ENCODE measurements at regions not wholly inside any gene's neighbourhood (a gene's known extent, or its start where the extent isn't known, plus 50 kb on each side); places are given as distances from the start of the nearest gene placed in this dataset.

- Histone ChIP-seq H4K20me1 (ENCODE audit: control insufficient read depth, insufficient read depth, insufficient read length) (no peaks in the 10 kb centered on the region), H3K79me1 (ENCODE audit: insufficient read depth, low read depth, low read length, poor library complexity, severe bottlenecking) (no peaks in the 10 kb centered on the region), H2BK120ac (ENCODE audit: low read depth, low read length, poor library complexity, severe bottlenecking) (no peak overlapping the region), H3K56ac (ENCODE audit: insufficient read length, low read depth, low read length) (no peak overlapping the region), H3T11ph (ENCODE audit: low read length) (no peak overlapping the region), H2BK12ac (ENCODE audit: insufficient read length, low read depth, low read length) (no peak overlapping the region), H4K8ac (replicated peaks; ENCODE audit: insufficient read length, low read depth, low read length) (no peak overlapping the region), H3K4me1 (ENCODE audit: insufficient read depth, low read length) (no peaks in the 10 kb centered on the region; the same call in 1 of the 2 replicates), H3K9me3 (ENCODE audit: control insufficient read depth, low read depth, low read length) (no peaks in the 10 kb centered on the region), H3K23me2 (ENCODE audit: insufficient read length, low read depth, low read length, poor library complexity, severe bottlenecking) (no peaks in the 10 kb centered on the region), H3K79me2 (ENCODE audit: insufficient read depth, low read length) (peaks cover 2% of the 10 kb centered on the region; the same call in 1 of the 2 replicates), H3K4ac (ENCODE audit: low read depth, low read length) (no peak overlapping the region), H3K9ac (ENCODE audit: extremely low read depth, insufficient read length, low read length) (no peak overlapping the region), H4K91ac (ENCODE audit: insufficient read length, low read depth, low read length) (no peak overlapping the region), H2AFZ (ENCODE audit: low read length) (no peak overlapping the region), H3K18ac (ENCODE audit: insufficient read length, low read depth, low read length) (no peak overlapping the region), H3K27me3 (ENCODE audit: insufficient read depth, low read length) (no peaks in the 10 kb centered on the region), H3K27ac (ENCODE audit: insufficient read length, low read depth, low read length) (no peak overlapping the region), H2BK15ac (ENCODE audit: low read depth, low read length) (no peak overlapping the region), H3K23ac (ENCODE audit: insufficient read length, low read depth, low read length) (no peak overlapping the region), H4K5ac (ENCODE audit: insufficient read length, low read depth, low read length) (no peak overlapping the region), H2AK5ac (ENCODE audit: insufficient read length, low read length) (no peak overlapping the region), H3K4me2 (ENCODE audit: insufficient read depth, insufficient read length, low read length) (no peak overlapping the region), H2BK5ac (ENCODE audit: insufficient read length, low read length) (no peak overlapping the region), H2BK20ac (ENCODE audit: low read depth, low read length, poor library complexity, severe bottlenecking) (no peak overlapping the region), H3K14ac (ENCODE audit: insufficient read depth, low read length) (no peak overlapping the region)
- no peak overlapping the region for H3K4me3 Mint-ChIP-seq
- no CpG with 5 or more reads among the region's 2 CpGs for WGBS (ENCODE audit: extremely low coverage, insufficient read length, low lambda C conversion rate)
- peaks cover 9 to 10% of the 10 kb centered on the region in 2 experiments for H3K4me1 Mint-ChIP-seq
- H3K36me3 Mint-ChIP-seq (ENCODE audit: insufficient read depth in 1 of 3, low read depth in 3 of 3) = peaks cover 5 to 10% (median 8%) of the 10 kb centered on the region in 3 experiments
- DNase-seq = no peak
- TF ChIP-seq CTCF (conservative IDR thresholded peaks at IDR 0.05) = no peak
- H3K9me3 Mint-ChIP-seq = peaks cover 5 to 6% of the 10 kb centered on the region in 2 experiments; a peak in 3 of 5 replicates
- no peak overlapping the region for H3K27ac Mint-ChIP-seq
- H3K27me3 Mint-ChIP-seq (ENCODE audit: low read depth) = no peaks in the 10 kb centered on the region
These were observed 114.9 kb upstream of the NHSL1 start for GRCh38 chr6:138614151-138614550.
